HCEC 1CT (cell line): ENCODE measurements at regions not wholly inside any gene's neighbourhood (a gene's known extent, or its start where the extent isn't known, plus 50 kb on each side); places are given as distances from the start of the nearest gene placed in this dataset.
A peak's percentile ranks its signal among the peaks of the same experiment; 100 is the strongest.
"Not testable (repeated sequence)": the region's sequence is repeated elsewhere in the genome, so short reads cannot be mapped to it uniquely, and the experiment has no call there.

Source experiments
- DNase-seq: peaks from one replicate; pipeline ENCODE4 v3.0.0-alpha.2; 2017

- peak; percentile 61 for DNase-seq
These were observed 140.1 kb upstream of the FMN2 start for GRCh38 chr1:239951511-239952140.

GRCh38 chr1:239952348-239953308 lies 139.1 kb upstream of the FMN2 start:
- no peak for DNase-seq

- no peak for DNase-seq
These were observed 136.8 kb upstream of the FMN2 start for GRCh38 chr1:239954836-239955235.

- no peak for DNase-seq
These were observed 136.3 kb upstream of the FMN2 start for GRCh38 chr1:239955431-239955830.

- DNase-seq, result no peak
These were observed 135.4 kb upstream of the FMN2 start for GRCh38 chr1:239956263-239956662.

- no peak for DNase-seq
These were observed 133.6 kb upstream of the FMN2 start for GRCh38 chr1:239958063-239958462.

- DNase-seq, result no peak
These were observed 131.3 kb upstream of the FMN2 start for GRCh38 chr1:239960366-239960765.

- DNase-seq, result no peak
These were observed 127.8 kb upstream of the FMN2 start for GRCh38 chr1:239963856-239964255.

- peak; percentile 33 for DNase-seq
These were observed 115.3 kb upstream of the FMN2 start for GRCh38 chr1:239976130-239976968.

- no peak for DNase-seq
These were observed 114.3 kb upstream of the FMN2 start for GRCh38 chr1:239977416-239977815.

- no peak for DNase-seq
These were observed 112.2 kb upstream of the FMN2 start for GRCh38 chr1:239979456-239979855.

GRCh38 chr1:239982762-239983161 lies 108.9 kb upstream of the FMN2 start:
- no peak for DNase-seq

GRCh38 chr1:239985044-239985443 lies 106.6 kb upstream of the FMN2 start:
- no peak for DNase-seq

- DNase-seq, result peak; percentile 50
These were observed 104.5 kb upstream of the FMN2 start for GRCh38 chr1:239987103-239987745.

GRCh38 chr1:239989990-239990389 lies 101.7 kb upstream of the FMN2 start:
- no peak for DNase-seq

- not testable (repeated sequence) for DNase-seq
These were observed 99.1 kb upstream of the FMN2 start for GRCh38 chr1:239992566-239992965.

- no peak for DNase-seq
These were observed 98.3 kb upstream of the FMN2 start for GRCh38 chr1:239993366-239993765.

GRCh38 chr1:239995281-239995680 lies 96.4 kb upstream of the FMN2 start:
- DNase-seq, result no peak

GRCh38 chr1:239997160-239997514 lies 94.5 kb upstream of the FMN2 start:
- no peak for DNase-seq

GRCh38 chr1:239997515-239998311 lies 94.0 kb upstream of the FMN2 start:
- no peak for DNase-seq

- no peak for DNase-seq
These were observed 93.4 kb upstream of the FMN2 start for GRCh38 chr1:239998312-239998649.

- no peak for DNase-seq
These were observed 92.5 kb upstream of the FMN2 start for GRCh38 chr1:239999170-239999569.
